Keratinocyte (primary cell): ENCODE measurements at regions not wholly inside any gene's neighbourhood (a gene's known extent, or its start where the extent isn't known, plus 50 kb on each side); places are given as distances from the start of the nearest gene placed in this dataset.

ENCODE experiments used
- DNase-seq: peaks from one replicate; pipeline ENCODE4 v3.0.0-alpha.2; 2011; ENCODE audit warnings: low read depth, missing footprints, low spot score
- FAIRE-seq: peaks from 2 replicates; lab custom pipeline; 2011; peaks lifted over from hg19 to GRCh38; lab: Jason Lieb, UNC
- H2AFZ ChIP-seq: 2 replicates; pipeline ENCODE4 v1.6.0; 2012; ENCODE audit warnings: low read length, control low read depth, inconsistent platforms; ENCODE audit not compliant: control insufficient read depth
- H3K27ac ChIP-seq: 2 replicates; pipeline ENCODE4 v1.5.1; 2011; ENCODE audit warnings: low read length; ENCODE audit not compliant: control insufficient read depth, insufficient read depth
- H3K27me3 ChIP-seq: 3 replicates; pipeline ENCODE4 v1.6.0; 2011; ENCODE audit warnings: low read length; ENCODE audit not compliant: control insufficient read depth, insufficient read depth; ENCODE audit errors: extremely low read depth
- H3K36me3 ChIP-seq, 2 experiments: 2 replicates in 1 of 2; 3 replicates in 1 of 2; pipeline ENCODE4 v1.5.1; 2011; ENCODE audit warnings: low read length in 2 of 2, mild to moderate bottlenecking in 1 of 2; ENCODE audit not compliant: control insufficient read depth in 2 of 2, insufficient read depth in 2 of 2; ENCODE audit errors: extremely low read depth in 1 of 2
- H3K4me1 ChIP-seq: 3 replicates; pipeline ENCODE4 v1.5.1; 2011; ENCODE audit warnings: low read length; ENCODE audit not compliant: control insufficient read depth, insufficient read depth; ENCODE audit errors: extremely low read depth
- H3K4me2 ChIP-seq: 3 replicates; pipeline ENCODE4 v1.6.0; 2011; ENCODE audit warnings: low read depth, low read length; ENCODE audit not compliant: control insufficient read depth, insufficient read depth; ENCODE audit errors: extremely low read depth
- H3K4me3 ChIP-seq, 3 experiments: fragments of 200-600 bp in 1 of 3; sonication (generic) in 1 of 3; 2 replicates in 2 of 3; 3 replicates in 1 of 3; pipeline ENCODE4 v1.5.1; 2011 to 2016; ENCODE audit warnings: low read length in 3 of 3, mild to moderate bottlenecking in 3 of 3, control low read depth in 2 of 3, inconsistent platforms in 1 of 3, low read depth in 1 of 3, mixed read lengths in 1 of 3, mixed run types in 1 of 3, moderate library complexity in 1 of 3; ENCODE audit not compliant: control insufficient read depth in 2 of 3, insufficient read depth in 2 of 3; ENCODE audit errors: extremely low read depth in 1 of 3
- H3K79me2 ChIP-seq: 2 replicates; pipeline ENCODE4 v1.6.0; 2012; ENCODE audit warnings: low read length; ENCODE audit not compliant: control insufficient read depth, insufficient read depth
- H3K9ac ChIP-seq: 3 replicates; pipeline ENCODE4 v1.6.0; 2011; ENCODE audit warnings: low read length; ENCODE audit not compliant: control insufficient read depth, insufficient read depth; ENCODE audit errors: extremely low read depth
- H3K9me1 ChIP-seq: 3 replicates; pipeline ENCODE4 v1.6.0; 2011; ENCODE audit warnings: low read length; ENCODE audit not compliant: control insufficient read depth, insufficient read depth; ENCODE audit errors: extremely low read depth
- H3K9me3 ChIP-seq: 2 replicates; pipeline ENCODE4 v1.5.1; 2012; ENCODE audit warnings: low read depth, low read length; ENCODE audit not compliant: control insufficient read depth
- H4K20me1 ChIP-seq: 3 replicates; pipeline ENCODE4 v1.6.0; 2011; ENCODE audit warnings: low read length; ENCODE audit not compliant: control insufficient read depth, insufficient read depth; ENCODE audit errors: extremely low read depth
- EZH2 ChIP-seq: IDR thresholded peaks from one replicate; pipeline ENCODE4 v1.6.1; 2012; ENCODE audit warnings: inconsistent platforms, mild to moderate bottlenecking, low read length, moderate library complexity
- dilution Hi-C: fragments of 300-500 bp; cut with MboI; formaldehyde crosslinking; loops from one replicate; pipeline ENCODE4 v1.7.0; 2020; ENCODE audit warnings: low sequenced_read_pairs; ENCODE audit not compliant: extremely low pct_ligation_motif_present
- TF ChIP-seq, protein P1 (sequence below), 3 experiments: IDR thresholded peaks in 1 of 3; conservative IDR thresholded peaks in 1 of 3; optimal IDR thresholded peaks in 1 of 3; 2 replicates in 2 of 3; 3 replicates in 1 of 3; pipeline versions ENCODE3 to v1.5.1; 2011; ENCODE audit warnings: low read length in 3 of 3, mild to moderate bottlenecking in 3 of 3, moderate library complexity in 2 of 3, control low read depth in 1 of 3, inconsistent platforms in 1 of 3; ENCODE audit not compliant: insufficient read depth in 2 of 3; ENCODE audit errors: extremely low read depth in 1 of 3

- DNase-seq: no peak
- dilution Hi-C loops: no loop called here
- TF ChIP-seq EZH2: no peak
- TF ChIP-seq, protein P1, sequence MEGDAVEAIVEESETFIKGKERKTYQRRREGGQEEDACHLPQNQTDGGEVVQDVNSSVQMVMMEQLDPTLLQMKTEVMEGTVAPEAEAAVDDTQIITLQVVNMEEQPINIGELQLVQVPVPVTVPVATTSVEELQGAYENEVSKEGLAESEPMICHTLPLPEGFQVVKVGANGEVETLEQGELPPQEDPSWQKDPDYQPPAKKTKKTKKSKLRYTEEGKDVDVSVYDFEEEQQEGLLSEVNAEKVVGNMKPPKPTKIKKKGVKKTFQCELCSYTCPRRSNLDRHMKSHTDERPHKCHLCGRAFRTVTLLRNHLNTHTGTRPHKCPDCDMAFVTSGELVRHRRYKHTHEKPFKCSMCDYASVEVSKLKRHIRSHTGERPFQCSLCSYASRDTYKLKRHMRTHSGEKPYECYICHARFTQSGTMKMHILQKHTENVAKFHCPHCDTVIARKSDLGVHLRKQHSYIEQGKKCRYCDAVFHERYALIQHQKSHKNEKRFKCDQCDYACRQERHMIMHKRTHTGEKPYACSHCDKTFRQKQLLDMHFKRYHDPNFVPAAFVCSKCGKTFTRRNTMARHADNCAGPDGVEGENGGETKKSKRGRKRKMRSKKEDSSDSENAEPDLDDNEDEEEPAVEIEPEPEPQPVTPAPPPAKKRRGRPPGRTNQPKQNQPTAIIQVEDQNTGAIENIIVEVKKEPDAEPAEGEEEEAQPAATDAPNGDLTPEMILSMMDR (optimal IDR thresholded peaks at IDR 0.05 in 1 of 3, IDR thresholded peaks at IDR 0.05 in 1 of 3, conservative IDR thresholded peaks at IDR 0.05 in 1 of 3; ENCODE audit: extremely low read depth in 1 of 3, insufficient read depth in 2 of 3, low read length in 3 of 3): no peak
Measured at GRCh38 chr2:145350011-145350410, 830.1 kb upstream of the ZEB2 start.

GRCh38 chr2:145344076-145344724 lies 824.3 kb upstream of the ZEB2 start:
- Histone ChIP-seq H4K20me1 (no peaks in the 10 kb centered on the region), H3K9me3 (no peaks in the 10 kb centered on the region), H3K27me3 (no peaks in the 10 kb centered on the region), H3K36me3 (no peaks in the 10 kb centered on the region), H3K9ac (no peak overlapping the region), H3K4me1 (no peaks in the 10 kb centered on the region), H3K9me1 (no peaks in the 10 kb centered on the region), H3K27ac (no peak overlapping the region), H3K4me2 (no peak overlapping the region), H2AFZ (no peak overlapping the region), H3K79me2 (no peaks in the 10 kb centered on the region), H3K4me3 (no peak overlapping the region)
- dilution Hi-C loops: no loop called here
- no peak for DNase-seq
- TF ChIP-seq, protein P1 (optimal IDR thresholded peaks at IDR 0.05 in 1 of 3, IDR thresholded peaks at IDR 0.05 in 1 of 3, conservative IDR thresholded peaks at IDR 0.05 in 1 of 3; ENCODE audit: extremely low read depth in 1 of 3, insufficient read depth in 2 of 3, low read length in 3 of 3): no peak
- no peak for TF ChIP-seq EZH2
- no peak for FAIRE-seq

More at GRCh38 chr2:145350011-145350410, 830.1 kb upstream of the ZEB2 start:
- H3K4me1 ChIP-seq: no peaks in the 10 kb centered on the region
- no peak overlapping the region for H2AFZ ChIP-seq
- H3K9me3 ChIP-seq: no peaks in the 10 kb centered on the region
- no peak overlapping the region for H3K4me2 ChIP-seq
- no peaks in the 10 kb centered on the region for H3K9me1 ChIP-seq
- no peak overlapping the region for H3K4me3 ChIP-seq
- H3K9ac ChIP-seq: no peak overlapping the region
- no peak for FAIRE-seq
- H3K79me2 ChIP-seq: no peaks in the 10 kb centered on the region
- no peak overlapping the region for H3K27ac ChIP-seq
- no peaks in the 10 kb centered on the region for H3K27me3 ChIP-seq
- no peaks in the 10 kb centered on the region for H4K20me1 ChIP-seq
- H3K36me3 ChIP-seq: no peaks in the 10 kb centered on the region
